Stimulated activated CD4-positive, alpha-beta T cell treated with anti-CD3 and anti-CD28 coated beads, Interleukin-4, amount 100 ng/mL, for 48 hours (primary cell): ENCODE measurements at regions not wholly inside any gene's neighbourhood (a gene's known extent, or its start where the extent isn't known, plus 50 kb on each side); places are given as distances from the start of the nearest gene placed in this dataset.
"Not testable (repeated sequence)": the region's sequence is repeated elsewhere in the genome, so short reads cannot be mapped to it uniquely, and the experiment has no call there.

Experiments used
- DNase-seq, 2 donors: peaks; one replicate each; pipeline ENCODE4 v3.0.0-alpha.2; 2020; ENCODE audit warnings: low read depth in 2 of 2

GRCh38 chr3:48101301-48101650 lies 85.1 kb upstream of the MAP4 start:
- DNase-seq, result not testable (repeated sequence)

DNA sequence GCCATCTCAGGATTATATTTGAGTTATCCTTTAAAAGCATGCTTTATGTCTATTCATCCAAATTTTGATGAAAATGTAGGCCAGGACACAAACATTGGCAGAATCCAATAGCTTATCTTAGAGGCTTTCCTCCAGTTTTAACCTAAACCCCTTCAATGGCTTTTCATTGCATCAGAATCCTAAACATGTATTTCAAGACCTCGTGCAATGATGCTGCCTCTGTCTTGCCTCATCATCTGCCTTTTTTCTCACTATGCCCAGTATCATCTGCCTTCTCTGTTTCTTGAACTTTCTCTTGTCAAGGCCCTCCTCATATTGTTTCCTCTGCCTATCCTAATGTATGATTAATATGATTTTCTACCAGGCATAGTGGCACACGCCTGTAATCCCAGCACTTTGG lies 76.1 kb upstream of the MAP4 start:
- no peak for DNase-seq

GRCh38 chr3:48090166-48090939 lies 74.1 kb upstream of the MAP4 start:
- no peak for DNase-seq

- peak; percentile 94 to 96 for DNase-seq
Measured at GRCh38 chr3:48088749-48089466, 72.7 kb upstream of the MAP4 start.

- no peak for DNase-seq
Measured at GRCh38 chr3:48088056-48088748, 72.0 kb upstream of the MAP4 start.

DNA sequence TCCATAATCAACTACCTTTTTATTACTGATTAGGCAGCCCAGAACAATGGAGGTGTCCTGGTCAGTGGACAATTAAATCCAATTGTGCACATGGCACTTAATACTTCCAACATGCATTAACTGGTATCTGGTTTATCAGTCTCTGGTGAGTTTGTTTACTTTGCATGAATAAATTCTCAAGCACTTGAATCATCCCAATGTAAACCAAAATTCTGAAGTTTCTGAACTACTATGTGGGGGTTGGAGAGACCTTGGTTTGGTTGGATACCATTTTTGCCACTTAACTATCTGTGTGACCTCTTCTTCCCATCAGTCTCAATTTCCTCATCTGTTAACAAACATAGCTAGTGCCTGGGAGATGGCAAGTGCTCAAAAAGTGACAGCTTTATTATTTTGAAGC lies 70.5 kb upstream of the MAP4 start:
- no peak for DNase-seq

- no peak for DNase-seq
Measured at GRCh38 chr3:48084929-48085328, 68.7 kb upstream of the MAP4 start.

- DNase-seq, result no peak
Measured at GRCh38 chr3:48084170-48084569, 68.0 kb upstream of the MAP4 start.

GRCh38 chr3:48082580-48083184 lies 66.5 kb upstream of the MAP4 start:
- no peak for DNase-seq

- DNase-seq, result no peak
Measured at GRCh38 chr3:48077815-48078214, 61.6 kb upstream of the MAP4 start.

- no peak for DNase-seq
Measured at GRCh38 chr3:48070030-48070429, 53.8 kb upstream of the MAP4 start.

- no peak for DNase-seq
Measured at GRCh38 chr3:48069339-48069738, 53.1 kb upstream of the MAP4 start.

GRCh38 chr3:48068886-48069285 lies 52.7 kb upstream of the MAP4 start:
- DNase-seq, result no peak

DNA sequence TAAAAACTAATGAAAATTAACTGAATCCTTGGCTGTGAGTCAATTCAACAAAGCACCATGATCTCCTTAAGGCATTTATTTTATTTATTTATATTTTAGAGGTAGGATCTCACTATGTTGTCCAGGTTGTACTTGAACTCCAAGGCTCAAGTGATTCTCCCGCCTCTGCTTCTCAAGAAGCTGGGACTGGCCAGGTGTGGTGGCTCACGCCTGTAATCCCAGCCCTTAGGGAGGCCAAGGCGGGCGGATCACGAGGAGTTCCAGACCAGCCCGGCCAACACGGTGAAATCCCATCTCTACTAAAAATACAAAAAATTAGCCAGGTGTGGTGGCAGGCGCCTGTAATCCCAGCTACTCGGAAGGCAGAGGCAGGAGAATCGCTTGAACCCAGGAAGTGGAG lies 52.1 kb upstream of the MAP4 start:
- DNase-seq, result not testable (repeated sequence)

DNA sequence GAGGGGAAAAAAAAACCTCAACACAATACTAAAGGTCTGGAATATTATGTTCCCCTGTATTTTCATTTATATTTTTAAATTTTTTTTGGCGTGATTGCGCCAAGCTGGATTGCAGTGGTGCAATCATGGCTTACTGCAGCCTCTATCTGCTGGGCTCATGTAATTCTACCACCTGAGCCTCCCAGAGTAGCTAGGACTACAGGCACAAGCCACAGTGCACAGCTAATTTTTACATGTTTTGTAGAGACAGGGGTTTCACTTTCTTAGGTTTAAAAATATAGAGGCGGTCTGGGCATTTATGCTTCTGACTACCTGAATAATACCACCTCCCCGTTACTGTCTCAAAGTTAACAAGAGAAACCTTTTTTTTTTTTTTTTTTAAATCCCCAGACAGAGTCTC lies 51.1 kb upstream of the MAP4 start:
- no peak for DNase-seq
